Esophagus squamous epithelium (tissue), 4 donors: ENCODE measurements at regions not wholly inside any gene's neighbourhood (a gene's known extent, or its start where the extent isn't known, plus 50 kb on each side); places are given as distances from the start of the nearest gene placed in this dataset.

Experiments
- CTCF ChIP-seq, 6 experiments: fragments of 450-650 bp in 4 of 6; fragments of 200-600 bp in 2 of 6; sonication (generic) in 2 of 6; IDR thresholded peaks; one replicate each; pipeline ENCODE4 v1.5.1; 2016 to 2019; ENCODE audit warnings: antibody characterized with exemption in 6 of 6, mild to moderate bottlenecking in 4 of 6, moderate library complexity in 4 of 6
- POLR2A ChIP-seq, 4 donors: fragments of 450-650 bp; IDR thresholded peaks; one replicate each; pipeline ENCODE4 v1.6.1; 2017; ENCODE audit warnings: antibody characterized with exemption in 4 of 4, mild to moderate bottlenecking in 4 of 4, moderate library complexity in 3 of 4

GRCh38 chr5:106730912-106731311, 939.8 kb downstream of the EFNA5 start:
- TF ChIP-seq POLR2A (IDR thresholded peaks at IDR 0.05) (no peak), CTCF (IDR thresholded peaks at IDR 0.05) (no peak)
